Thyroid gland (tissue), 4 donors: ENCODE measurements at regions not wholly inside any gene's neighbourhood (a gene's known extent, or its start where the extent isn't known, plus 50 kb on each side); places are given as distances from the start of the nearest gene placed in this dataset.
"Not testable (repeated sequence)": the region's sequence is repeated elsewhere in the genome, so short reads cannot be mapped to it uniquely, and the experiment has no call there.

ENCODE experiments used
- DNase-seq, 2 donors: peaks; one replicate each; pipeline ENCODE4 v3.0.0-alpha.2; 2019
- H3K27ac ChIP-seq, 3 donors: fragments of 200-600 bp; sonication (generic); 1 replicate in 2 of 3; 2 replicates in 1 of 3; pipeline ENCODE4 v1.5.1; 2016 to 2019; ENCODE audit warnings: mild to moderate bottlenecking in 1 of 3, moderate library complexity in 1 of 3
- H3K27me3 ChIP-seq: fragments of 200-600 bp; sonication (generic); one replicate; pipeline ENCODE4 v1.5.1; 2019
- H3K36me3 ChIP-seq, 2 donors: fragments of 200-600 bp; sonication (generic); one replicate each; pipeline ENCODE4 v1.5.1; 2016 to 2019
- H3K4me1 ChIP-seq, 2 donors: fragments of 200-600 bp; sonication (generic); one replicate each; pipeline ENCODE4 v1.5.1; 2017 to 2019
- H3K4me3 ChIP-seq, 3 donors: fragments of 200-600 bp; sonication (generic); replicated peaks in 1 of 3; 1 replicate in 2 of 3; 2 replicates in 1 of 3; pipeline ENCODE4 v1.5.1; 2016; ENCODE audit warnings: mild to moderate bottlenecking in 1 of 3
- H3K9me3 ChIP-seq: fragments of 200-600 bp; sonication (generic); one replicate; pipeline ENCODE4 v1.5.1; 2017
- POLR2A ChIP-seq, 2 donors: fragments of 450-650 bp; IDR thresholded peaks; one replicate each; pipeline ENCODE4 v1.6.1; 2017; ENCODE audit warnings: antibody characterized with exemption in 2 of 2, mild to moderate bottlenecking in 2 of 2, moderate library complexity in 1 of 2
- WGBS, 2 donors: methylation state at CpG; one replicate each; pipeline ENCODE4 v1.1.5; 2017; 5-methylcytosine and 5-hydroxymethylcytosine counted together
- intact Hi-C: fragments of 100-400 bp; cut with DNase I; formaldehyde crosslinking; loops from one replicate; pipeline ENCODE4 v1.15.1; 2023
- TF ChIP-seq, protein P1 (sequence below), 6 experiments: fragments of 200-600 bp in 3 of 6; fragments of 450-650 bp in 3 of 6; sonication (generic) in 3 of 6; IDR thresholded peaks; one replicate each; pipeline ENCODE4 v1.5.1; 2016 to 2019; ENCODE audit warnings: antibody characterized with exemption in 6 of 6, mild to moderate bottlenecking in 2 of 6, inconsistent platforms in 1 of 6, moderate library complexity in 1 of 6

- H3K27me3 ChIP-seq: no peaks in the 10 kb centered on the region
- 57% methylated on average over 3 of the region's 3 CpGs for WGBS, 2 donors
- no peak overlapping the region for H3K4me3 ChIP-seq
- TF ChIP-seq, protein P1, sequence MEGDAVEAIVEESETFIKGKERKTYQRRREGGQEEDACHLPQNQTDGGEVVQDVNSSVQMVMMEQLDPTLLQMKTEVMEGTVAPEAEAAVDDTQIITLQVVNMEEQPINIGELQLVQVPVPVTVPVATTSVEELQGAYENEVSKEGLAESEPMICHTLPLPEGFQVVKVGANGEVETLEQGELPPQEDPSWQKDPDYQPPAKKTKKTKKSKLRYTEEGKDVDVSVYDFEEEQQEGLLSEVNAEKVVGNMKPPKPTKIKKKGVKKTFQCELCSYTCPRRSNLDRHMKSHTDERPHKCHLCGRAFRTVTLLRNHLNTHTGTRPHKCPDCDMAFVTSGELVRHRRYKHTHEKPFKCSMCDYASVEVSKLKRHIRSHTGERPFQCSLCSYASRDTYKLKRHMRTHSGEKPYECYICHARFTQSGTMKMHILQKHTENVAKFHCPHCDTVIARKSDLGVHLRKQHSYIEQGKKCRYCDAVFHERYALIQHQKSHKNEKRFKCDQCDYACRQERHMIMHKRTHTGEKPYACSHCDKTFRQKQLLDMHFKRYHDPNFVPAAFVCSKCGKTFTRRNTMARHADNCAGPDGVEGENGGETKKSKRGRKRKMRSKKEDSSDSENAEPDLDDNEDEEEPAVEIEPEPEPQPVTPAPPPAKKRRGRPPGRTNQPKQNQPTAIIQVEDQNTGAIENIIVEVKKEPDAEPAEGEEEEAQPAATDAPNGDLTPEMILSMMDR (IDR thresholded peaks at IDR 0.05): no peak
- no peak for TF ChIP-seq POLR2A (IDR thresholded peaks at IDR 0.05)
- DNase-seq: no peak
- H3K9me3 ChIP-seq: no peaks in the 10 kb centered on the region
- no peaks in the 10 kb centered on the region for H3K36me3 ChIP-seq
- intact Hi-C loops: no loop called here
- H3K27ac ChIP-seq: no peak overlapping the region
- no peaks in the 10 kb centered on the region for H3K4me1 ChIP-seq
Observed at GRCh38 chr3:61401359-61401758, 150.1 kb upstream of the FHIT start.

DNA sequence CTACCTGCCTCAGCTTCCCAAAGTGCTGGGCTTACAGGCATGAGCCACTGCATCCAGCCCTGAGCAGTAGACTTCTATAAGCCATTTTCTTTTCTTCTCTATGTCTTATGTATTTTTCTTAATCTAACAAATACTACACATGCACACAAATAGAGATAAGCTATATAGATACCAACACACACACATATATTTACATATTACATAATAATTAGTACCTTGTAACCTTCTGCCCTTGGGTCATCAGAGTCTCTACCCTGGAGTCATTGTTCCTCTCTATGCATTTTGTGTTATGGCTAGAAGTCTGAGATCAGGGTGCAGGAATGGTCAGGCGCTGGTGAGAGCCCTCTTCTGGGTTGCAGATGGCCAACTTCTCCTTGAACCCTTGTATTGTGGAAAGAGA lies 154.0 kb upstream of the PTPRG start:
- Histone ChIP-seq H3K4me3 (no peak overlapping the region), H3K36me3 (no peaks in the 10 kb centered on the region), H3K27ac (no peak overlapping the region), H3K4me1 (no peaks in the 10 kb centered on the region), H3K9me3 (no peaks in the 10 kb centered on the region), H3K27me3 (no peaks in the 10 kb centered on the region)
- intact Hi-C loops: no loop called here
- no peak for DNase-seq
- WGBS, 2 donors: 100% methylated on average over 1 of the region's 1 CpG
- TF ChIP-seq POLR2A (IDR thresholded peaks at IDR 0.05): no peak
- TF ChIP-seq, protein P1 (IDR thresholded peaks at IDR 0.05): no peak

DNA sequence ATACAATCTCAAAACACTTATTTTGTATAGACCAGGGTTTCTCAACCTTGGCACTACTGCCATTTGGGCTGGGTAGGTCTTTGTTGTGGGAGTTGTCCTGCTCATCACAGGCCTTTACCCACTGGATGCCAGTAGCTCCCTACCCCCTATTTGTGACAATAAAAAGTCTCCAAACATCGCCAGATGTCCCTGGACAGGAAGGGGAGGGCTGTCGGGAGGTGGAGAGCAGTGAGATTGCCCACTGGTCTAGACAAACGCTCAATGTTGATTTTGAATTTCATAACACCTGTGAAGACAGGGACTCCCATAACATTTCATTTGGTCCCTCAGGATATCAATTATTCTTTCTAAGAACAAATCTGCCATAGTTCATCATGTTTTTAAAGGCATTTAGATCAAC lies 151.7 kb upstream of the PTPRG start:
- Histone ChIP-seq H3K27ac (no peak overlapping the region), H3K27me3 (no peaks in the 10 kb centered on the region), H3K4me1 (no peaks in the 10 kb centered on the region), H3K36me3 (no peaks in the 10 kb centered on the region), H3K9me3 (no peaks in the 10 kb centered on the region), H3K4me3 (no peak overlapping the region)
- TF ChIP-seq POLR2A (IDR thresholded peaks at IDR 0.05): no peak
- TF ChIP-seq, protein P1 (IDR thresholded peaks at IDR 0.05): no peak
- no peak for DNase-seq
- 84 to 86% methylated on average over 3 of the region's 3 CpGs for WGBS, 2 donors
- intact Hi-C loops: no loop called here

- WGBS, 2 donors: 81% methylated on average over 4 of the region's 4 CpGs
- H3K27me3 ChIP-seq, DNase-seq, intact Hi-C loops, H3K9me3 ChIP-seq, H3K4me3 ChIP-seq, H3K27ac ChIP-seq, H3K36me3 ChIP-seq, H3K4me1 ChIP-seq: not testable (repeated sequence)
Observed at GRCh38 chr3:61410358-61410757, 151.0 kb upstream of the PTPRG start.

- intact Hi-C loops: no loop called here
- Histone ChIP-seq H3K9me3 (no peaks in the 10 kb centered on the region), H3K4me3 (no peak overlapping the region), H3K27me3 (no peaks in the 10 kb centered on the region), H3K27ac (no peak overlapping the region), H3K36me3 (no peaks in the 10 kb centered on the region), H3K4me1 (no peaks in the 10 kb centered on the region)
- no peak for TF ChIP-seq POLR2A (IDR thresholded peaks at IDR 0.05)
- TF ChIP-seq, protein P1 (IDR thresholded peaks at IDR 0.05): no peak
- WGBS, 2 donors: 94 to 97% methylated on average over 3 of the region's 3 CpGs
- no peak for DNase-seq
Observed at GRCh38 chr3:61411009-61411662, 150.2 kb upstream of the PTPRG start.

- no peaks in the 10 kb centered on the region for H3K27me3 ChIP-seq
- no peaks in the 10 kb centered on the region for H3K4me1 ChIP-seq
- no peak for DNase-seq
- TF ChIP-seq, protein P1 (IDR thresholded peaks at IDR 0.05): no peak
- TF ChIP-seq POLR2A (IDR thresholded peaks at IDR 0.05): no peak
- no peak overlapping the region for H3K27ac ChIP-seq
- no peaks in the 10 kb centered on the region for H3K9me3 ChIP-seq
- H3K36me3 ChIP-seq: no peaks in the 10 kb centered on the region
- intact Hi-C loops: no loop called here
- H3K4me3 ChIP-seq: no peak overlapping the region
- 90 to 91% methylated on average over 4 of the region's 4 CpGs for WGBS, 2 donors
Observed at GRCh38 chr3:61414456-61414855, 146.9 kb upstream of the PTPRG start.
